ENCODE measurements at regions not wholly inside any gene's neighbourhood (a gene's known extent, or its start where the extent isn't known, plus 50 kb on each side); places are given as distances from the start of the nearest gene placed in this dataset.

- DNase-seq (ENCODE audit: low spot score), result no peak
Measured at GRCh38 chr18:54769526-54770464, 58.5 kb upstream of the RAB27B start.

GRCh38 chr18:54772056-54772455, 56.2 kb upstream of the RAB27B start:
- no peak for DNase-seq (ENCODE audit: low spot score)

GRCh38 chr18:54774423-54774822, 53.9 kb upstream of the RAB27B start:
- no peak for DNase-seq (ENCODE audit: low spot score)

DNA sequence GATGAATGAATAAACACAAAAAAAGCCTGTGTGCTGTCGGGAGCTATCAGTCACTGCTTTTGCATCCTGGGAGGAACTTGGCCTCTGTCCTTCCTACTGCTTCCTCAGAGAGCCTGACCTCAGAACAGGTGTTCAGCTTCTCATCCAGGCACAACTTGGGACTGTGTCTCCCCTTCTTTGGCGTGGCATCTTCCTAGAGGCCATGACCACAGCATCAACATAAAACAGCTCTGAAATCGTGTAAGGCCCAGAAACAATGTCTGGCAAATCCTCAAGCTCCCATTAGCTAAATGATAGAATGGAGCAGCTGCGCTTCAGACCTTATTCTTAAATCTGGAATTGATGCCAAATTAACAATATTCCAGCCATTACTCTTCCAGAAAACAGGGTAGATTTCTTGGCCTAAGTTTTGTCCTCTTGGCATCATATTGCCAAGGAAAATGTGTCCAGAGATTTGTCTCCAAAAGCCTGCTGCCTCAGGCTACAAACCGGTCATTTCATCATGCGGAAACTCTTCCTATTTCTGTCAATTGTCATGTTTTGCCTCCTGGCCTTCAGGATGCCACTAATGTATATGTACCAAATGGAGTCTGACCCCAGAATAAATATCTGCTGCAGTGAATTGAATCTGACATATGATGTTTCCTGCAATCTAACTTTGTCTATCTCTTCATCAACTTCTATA, 53.2 kb upstream of the RAB27B start:
- DNase-seq (ENCODE audit: low spot score), result no peak

- peak; percentile 85 for DNase-seq (ENCODE audit: low spot score)
Measured at GRCh38 chr18:54775686-54776085, 52.6 kb upstream of the RAB27B start.

DNA sequence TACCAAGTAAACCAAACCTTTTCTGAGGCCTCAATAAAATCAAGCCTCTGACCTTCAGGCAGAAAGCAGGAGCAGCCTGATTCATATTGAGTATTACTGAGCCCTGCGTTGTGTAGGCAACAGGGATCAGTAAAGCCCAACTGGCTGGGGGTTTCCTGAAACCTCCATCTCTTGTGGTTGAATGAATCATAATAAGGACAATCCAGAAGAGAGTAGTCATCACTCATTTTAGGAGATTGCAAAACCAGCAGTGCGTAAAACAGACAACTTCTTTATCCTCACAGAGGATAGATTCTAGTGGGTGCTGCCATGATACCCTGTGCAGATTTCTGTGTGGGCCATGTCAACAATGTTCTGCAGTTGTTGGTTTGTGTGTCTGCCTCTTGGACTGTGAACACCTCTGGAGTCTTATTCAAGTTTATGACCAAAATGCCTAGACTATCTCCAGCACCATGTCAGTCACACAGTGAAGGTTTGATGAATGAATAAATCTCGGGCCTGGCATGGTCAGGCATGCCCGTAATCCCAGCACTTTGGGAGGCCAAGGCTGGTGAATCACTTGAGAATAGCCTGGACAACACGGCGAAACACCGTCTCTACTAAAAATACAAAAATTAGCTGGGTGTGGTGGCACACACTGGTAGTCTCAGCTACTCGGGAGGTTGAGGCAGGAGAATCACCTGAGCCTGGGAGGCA, 51.8 kb upstream of the RAB27B start:
- peak; percentile 94 for DNase-seq (ENCODE audit: low spot score)

DNA sequence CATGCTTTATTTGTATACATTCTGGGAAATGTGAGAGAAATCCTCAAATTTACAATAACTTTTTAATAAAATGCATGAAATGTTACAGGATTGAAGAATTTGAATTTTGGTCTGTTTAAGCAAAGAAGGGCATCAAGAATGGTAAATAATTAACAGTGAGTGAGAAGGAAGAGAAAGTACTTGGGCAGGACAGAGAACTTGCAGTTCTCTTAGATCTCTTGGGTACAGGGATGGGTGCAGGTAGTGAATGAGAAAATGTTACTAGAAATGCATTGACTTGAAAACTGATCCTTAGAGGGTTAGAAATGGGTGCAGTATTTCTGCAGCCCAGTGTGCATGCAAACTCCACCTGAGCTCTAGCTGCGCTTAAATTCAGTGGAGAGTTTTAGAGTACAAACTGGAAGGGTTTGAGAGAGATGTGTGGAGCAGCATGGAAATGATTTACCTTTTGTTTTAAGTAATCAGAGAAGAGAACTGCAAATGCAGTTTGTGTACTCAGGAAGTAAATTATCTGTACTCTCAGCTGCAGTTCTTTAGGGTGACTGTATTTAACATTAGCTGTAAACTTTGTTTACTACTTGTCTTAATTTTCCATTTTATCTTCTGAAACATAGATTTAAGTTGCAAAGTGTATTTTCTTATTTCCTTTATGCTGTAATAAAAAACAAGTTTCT, 51.0 kb upstream of the RAB27B start:
- DNase-seq (ENCODE audit: low spot score), result no peak

GRCh38 chr18:54777989-54778388, 50.3 kb upstream of the RAB27B start:
- DNase-seq (ENCODE audit: low spot score), result no peak
